ENCODE measurements at regions not wholly inside any gene's neighbourhood (a gene's known extent, or its start where the extent isn't known, plus 50 kb on each side); places are given as distances from the start of the nearest gene placed in this dataset.

DNA sequence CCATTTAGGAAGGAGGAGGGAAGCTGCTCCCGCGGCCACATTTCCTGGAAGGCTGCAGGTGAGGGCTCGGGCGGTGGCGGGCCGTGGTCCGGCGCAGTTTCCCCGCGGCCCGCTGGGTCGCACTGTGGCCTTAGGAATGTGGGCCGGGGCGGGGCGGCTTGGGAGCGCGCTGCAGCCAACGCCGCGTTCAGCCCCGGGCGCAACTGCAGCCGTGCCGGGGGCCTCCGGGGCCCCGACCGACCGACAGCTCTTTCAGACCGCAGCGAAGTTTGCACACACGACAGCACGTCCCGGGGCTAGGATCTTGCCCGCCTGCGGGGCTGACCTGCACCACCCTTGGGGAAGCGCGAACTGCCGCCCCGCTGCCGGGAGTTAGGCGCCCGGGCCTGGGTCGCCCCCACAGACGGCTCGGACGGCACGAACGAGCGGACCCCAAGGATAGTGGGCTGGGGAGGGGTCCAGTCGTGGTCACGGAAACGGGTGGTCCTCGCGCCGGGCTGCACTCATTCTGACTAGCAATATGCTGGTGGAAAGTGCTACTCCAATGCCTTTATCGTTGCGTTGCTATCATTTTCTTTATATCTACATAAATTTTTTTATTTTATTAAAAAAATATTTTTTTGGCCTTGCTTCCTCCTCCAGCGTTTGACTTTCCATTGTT, 69.9 kb upstream of the DLX2 start:
- Histone ChIP-seq H3K4me1 (ENCODE audit: control insufficient read depth in 2 of 2, insufficient read depth in 1 of 2, low read depth in 1 of 2, low read length in 2 of 2) (no peaks in the 10 kb centered on the region), H2BK120ac (ENCODE audit: low read depth, low read length) (no peak overlapping the region), H3K4me2 (ENCODE audit: insufficient read depth, low read length, poor library complexity, severe bottlenecking) (peak overlapping the region; percentile 78), H3K27me3 (ENCODE audit: control insufficient read depth in 3 of 3, insufficient read depth in 3 of 3, low read depth in 1 of 3, low read length in 3 of 3) (peaks cover 0 to 38% (median 2%) of the 10 kb centered on the region in 3 experiments), H3K23ac (ENCODE audit: low read depth, low read length, poor library complexity) (peak overlapping the region; percentile 81), H2BK5ac (ENCODE audit: low read length) (no peak overlapping the region), H2AK5ac (ENCODE audit: low read depth, low read length) (no peak overlapping the region), H3K18ac (ENCODE audit: low read length) (peak overlapping the region; percentile 91), H3K9ac (ENCODE audit: low read depth, low read length, poor library complexity) (peak overlapping the region; percentile 79), H3K36me3 (replicated peaks in 1 of 2; ENCODE audit: control insufficient read depth in 2 of 2, insufficient read depth in 2 of 2, low read length in 2 of 2) (no peaks in the 10 kb centered on the region), H2AFZ (ENCODE audit: low read length) (peak overlapping the region; percentile 94), H2BK15ac (ENCODE audit: low read length) (peak overlapping the region; percentile 86), H4K91ac (ENCODE audit: low read depth, low read length, poor library complexity) (no peak overlapping the region), H3K9me3 (replicated peaks in 1 of 2; ENCODE audit: control insufficient read depth in 2 of 2, insufficient read depth in 1 of 2, low read depth in 1 of 2, low read length in 2 of 2) (no peaks in the 10 kb centered on the region), H3K4ac (ENCODE audit: low read length) (no peak overlapping the region), H3K79me1 (ENCODE audit: low read depth, low read length) (no peaks in the 10 kb centered on the region), H4K8ac (ENCODE audit: low read depth, low read length) (no peak overlapping the region), H3K4me3 (ENCODE audit: low read length in 2 of 2) (peak overlapping the region; percentile 34 to 86), H3K14ac (ENCODE audit: low read length) (peak overlapping the region; percentile 61), H3K27ac (replicated peaks; ENCODE audit: low read length) (no peak overlapping the region), H2BK12ac (ENCODE audit: low read length) (peak overlapping the region; percentile 24)
- no CpG with 5 or more reads among the region's 58 CpGs for WGBS, 2 donors (ENCODE audit: extremely low coverage in 2 of 2, insufficient read length in 2 of 2, insufficient replicate concordance in 1 of 2)
- DNase-seq (ENCODE audit: low spot score) = peak; percentile 61

DNA sequence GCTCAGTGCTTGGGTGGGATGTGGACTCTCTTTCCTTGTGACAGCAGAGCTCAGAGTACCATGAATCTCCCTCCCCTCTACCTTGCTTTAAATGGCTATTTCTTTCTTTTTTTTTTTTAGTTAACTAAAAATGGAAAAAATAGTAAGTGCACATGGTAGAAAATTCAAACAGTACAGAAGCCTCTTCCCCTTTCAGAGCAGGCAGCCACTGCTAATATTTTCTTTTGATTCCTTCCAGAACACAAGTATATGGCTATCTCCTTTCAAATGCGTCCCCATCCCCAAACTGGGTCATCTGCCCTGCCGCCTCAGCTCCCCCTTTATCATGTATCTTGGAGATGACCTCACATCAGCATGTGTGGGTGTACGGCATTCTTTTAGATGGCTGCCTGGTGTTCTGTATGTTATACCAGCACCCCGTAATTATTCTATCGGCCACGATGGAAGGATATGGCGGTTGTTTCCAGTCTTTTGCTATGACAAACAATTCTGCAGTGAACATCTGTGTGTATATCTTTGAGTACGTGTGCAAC, 70.5 kb upstream of the DLX2 start:
- no peaks in the 10 kb centered on the region for H3K4me1 ChIP-seq (ENCODE audit: control insufficient read depth in 2 of 2, insufficient read depth in 1 of 2, low read depth in 1 of 2, low read length in 2 of 2)
- no peak overlapping the region for H2BK120ac ChIP-seq (ENCODE audit: low read depth, low read length)
- no peaks in the 10 kb centered on the region for H3K79me1 ChIP-seq (ENCODE audit: low read depth, low read length)
- no peak overlapping the region for H2BK12ac ChIP-seq (ENCODE audit: low read length)
- no peak overlapping the region for H2BK15ac ChIP-seq (ENCODE audit: low read length)
- no peak overlapping the region for H3K4me3 ChIP-seq (ENCODE audit: low read length in 2 of 2)
- no peak overlapping the region for H2AK5ac ChIP-seq (ENCODE audit: low read depth, low read length)
- WGBS, 2 donors (ENCODE audit: extremely low coverage in 2 of 2, insufficient read length in 2 of 2, insufficient replicate concordance in 1 of 2) = no CpG with 5 or more reads among the region's 8 CpGs
- H3K9ac ChIP-seq (ENCODE audit: low read depth, low read length, poor library complexity) = no peak overlapping the region
- H4K91ac ChIP-seq (ENCODE audit: low read depth, low read length, poor library complexity) = no peak overlapping the region
- H3K14ac ChIP-seq (ENCODE audit: low read length) = no peak overlapping the region
- no peak overlapping the region for H2BK5ac ChIP-seq (ENCODE audit: low read length)
- no peak for DNase-seq (ENCODE audit: low spot score)
- no peaks in the 10 kb centered on the region for H3K36me3 ChIP-seq (replicated peaks in 1 of 2; ENCODE audit: control insufficient read depth in 2 of 2, insufficient read depth in 2 of 2, low read length in 2 of 2)
- peaks cover 0 to 36% (median 2%) of the 10 kb centered on the region in 3 experiments for H3K27me3 ChIP-seq (ENCODE audit: control insufficient read depth in 3 of 3, insufficient read depth in 3 of 3, low read depth in 1 of 3, low read length in 3 of 3)
- H2AFZ ChIP-seq (ENCODE audit: low read length) = no peak overlapping the region
- no peaks in the 10 kb centered on the region for H3K9me3 ChIP-seq (replicated peaks in 1 of 2; ENCODE audit: control insufficient read depth in 2 of 2, insufficient read depth in 1 of 2, low read depth in 1 of 2, low read length in 2 of 2)
- H3K4me2 ChIP-seq (ENCODE audit: insufficient read depth, low read length, poor library complexity, severe bottlenecking) = no peak overlapping the region
- no peak overlapping the region for H3K27ac ChIP-seq (replicated peaks; ENCODE audit: low read length)
- no peak overlapping the region for H3K18ac ChIP-seq (ENCODE audit: low read length)
- no peak overlapping the region for H4K8ac ChIP-seq (ENCODE audit: low read depth, low read length)
- no peak overlapping the region for H3K4ac ChIP-seq (ENCODE audit: low read length)
- no peak overlapping the region for H3K23ac ChIP-seq (ENCODE audit: low read depth, low read length, poor library complexity)

DNA sequence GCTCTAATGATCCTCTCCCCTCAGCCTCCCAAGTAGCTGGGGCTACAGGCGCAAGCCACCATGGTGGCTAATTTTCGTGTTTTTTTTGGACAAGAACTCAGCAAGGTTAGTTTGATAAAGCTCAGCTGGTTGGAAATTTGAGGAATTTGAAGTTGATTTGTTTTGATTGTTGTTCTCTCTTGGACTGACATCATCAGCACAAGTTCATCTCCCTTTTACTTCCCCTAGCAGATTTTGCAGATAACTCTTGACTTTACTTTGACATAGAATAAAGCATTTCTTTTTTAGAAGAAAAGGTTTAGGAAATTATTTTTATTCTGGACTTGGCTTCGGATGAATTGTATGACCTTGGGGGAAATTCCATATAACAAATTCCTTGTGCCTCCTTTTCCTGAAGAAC, 74.9 kb upstream of the DLX2 start:
- no peak overlapping the region for H2AK5ac ChIP-seq (ENCODE audit: low read depth, low read length)
- H3K4ac ChIP-seq (ENCODE audit: low read length) = no peak overlapping the region
- no peak for DNase-seq (ENCODE audit: low spot score)
- no peaks in the 10 kb centered on the region for H3K79me1 ChIP-seq (ENCODE audit: low read depth, low read length)
- peaks cover 0 to 7% of the 10 kb centered on the region in 2 donors for H3K4me1 ChIP-seq (ENCODE audit: control insufficient read depth in 2 of 2, insufficient read depth in 1 of 2, low read depth in 1 of 2, low read length in 2 of 2)
- no peak overlapping the region for H2AFZ ChIP-seq (ENCODE audit: low read length)
- no peak overlapping the region for H3K4me3 ChIP-seq (ENCODE audit: low read length in 2 of 2)
- no peak overlapping the region for H3K4me2 ChIP-seq (ENCODE audit: insufficient read depth, low read length, poor library complexity, severe bottlenecking)
- no peak overlapping the region for H2BK5ac ChIP-seq (ENCODE audit: low read length)
- no peak overlapping the region for H3K18ac ChIP-seq (ENCODE audit: low read length)
- no peaks in the 10 kb centered on the region for H3K36me3 ChIP-seq (replicated peaks in 1 of 2; ENCODE audit: control insufficient read depth in 2 of 2, insufficient read depth in 2 of 2, low read length in 2 of 2)
- WGBS, 2 donors (ENCODE audit: extremely low coverage in 2 of 2, insufficient read length in 2 of 2, insufficient replicate concordance in 1 of 2) = no CpG with 5 or more reads among the region's 3 CpGs
- H3K27me3 ChIP-seq (ENCODE audit: control insufficient read depth in 3 of 3, insufficient read depth in 3 of 3, low read depth in 1 of 3, low read length in 3 of 3) = peaks cover 0 to 20% (median 2%) of the 10 kb centered on the region in 3 experiments
- no peak overlapping the region for H2BK120ac ChIP-seq (ENCODE audit: low read depth, low read length)
- no peaks in the 10 kb centered on the region for H3K9me3 ChIP-seq (replicated peaks in 1 of 2; ENCODE audit: control insufficient read depth in 2 of 2, insufficient read depth in 1 of 2, low read depth in 1 of 2, low read length in 2 of 2)
- no peak overlapping the region for H4K91ac ChIP-seq (ENCODE audit: low read depth, low read length, poor library complexity)
- H3K23ac ChIP-seq (ENCODE audit: low read depth, low read length, poor library complexity) = no peak overlapping the region
- no peak overlapping the region for H2BK15ac ChIP-seq (ENCODE audit: low read length)
- no peak overlapping the region for H2BK12ac ChIP-seq (ENCODE audit: low read length)
- no peak overlapping the region for H3K14ac ChIP-seq (ENCODE audit: low read length)
- no peak overlapping the region for H4K8ac ChIP-seq (ENCODE audit: low read depth, low read length)
- no peak overlapping the region for H3K27ac ChIP-seq (replicated peaks; ENCODE audit: low read length)
- no peak overlapping the region for H3K9ac ChIP-seq (ENCODE audit: low read depth, low read length, poor library complexity)

DNA sequence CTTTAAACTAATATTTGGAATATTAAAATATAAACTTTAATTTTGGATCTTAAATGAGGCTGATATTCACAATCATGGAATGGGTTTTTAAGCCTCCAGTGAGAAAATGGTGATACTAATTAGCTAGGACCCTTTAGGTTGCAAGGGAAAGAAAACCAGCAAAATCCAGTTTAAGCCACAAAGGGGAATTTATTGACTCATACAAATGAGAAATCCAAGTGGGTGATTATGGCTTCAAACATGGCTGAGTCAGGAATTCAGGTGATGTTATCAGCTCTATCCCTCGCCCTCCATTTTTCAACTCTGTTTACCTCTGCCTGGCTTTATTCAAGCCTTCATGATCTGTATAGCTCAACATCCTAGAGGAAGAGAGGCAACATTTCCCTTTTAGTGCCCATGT, 75.3 kb upstream of the DLX2 start:
- H3K14ac ChIP-seq (ENCODE audit: low read length) = no peak overlapping the region
- H2BK5ac ChIP-seq (ENCODE audit: low read length) = no peak overlapping the region
- no peak overlapping the region for H2BK15ac ChIP-seq (ENCODE audit: low read length)
- H3K9ac ChIP-seq (ENCODE audit: low read depth, low read length, poor library complexity) = no peak overlapping the region
- no peaks in the 10 kb centered on the region for H3K79me1 ChIP-seq (ENCODE audit: low read depth, low read length)
- no peak overlapping the region for H3K4me2 ChIP-seq (ENCODE audit: insufficient read depth, low read length, poor library complexity, severe bottlenecking)
- DNase-seq (ENCODE audit: low spot score) = no peak
- H2AK5ac ChIP-seq (ENCODE audit: low read depth, low read length) = no peak overlapping the region
- H4K91ac ChIP-seq (ENCODE audit: low read depth, low read length, poor library complexity) = no peak overlapping the region
- no peak overlapping the region for H4K8ac ChIP-seq (ENCODE audit: low read depth, low read length)
- no peak overlapping the region for H3K23ac ChIP-seq (ENCODE audit: low read depth, low read length, poor library complexity)
- H3K9me3 ChIP-seq (replicated peaks in 1 of 2; ENCODE audit: control insufficient read depth in 2 of 2, insufficient read depth in 1 of 2, low read depth in 1 of 2, low read length in 2 of 2) = no peaks in the 10 kb centered on the region
- H3K27ac ChIP-seq (replicated peaks; ENCODE audit: low read length) = no peak overlapping the region
- WGBS, 2 donors (ENCODE audit: extremely low coverage in 2 of 2, insufficient read length in 2 of 2, insufficient replicate concordance in 1 of 2) = no CpG with 5 or more reads among the region's 1 CpG
- no peak overlapping the region for H3K4ac ChIP-seq (ENCODE audit: low read length)
- H2BK120ac ChIP-seq (ENCODE audit: low read depth, low read length) = no peak overlapping the region
- peaks cover 0 to 17% (median 2%) of the 10 kb centered on the region in 3 experiments for H3K27me3 ChIP-seq (ENCODE audit: control insufficient read depth in 3 of 3, insufficient read depth in 3 of 3, low read depth in 1 of 3, low read length in 3 of 3)
- peaks cover 0 to 7% of the 10 kb centered on the region in 2 donors for H3K4me1 ChIP-seq (ENCODE audit: control insufficient read depth in 2 of 2, insufficient read depth in 1 of 2, low read depth in 1 of 2, low read length in 2 of 2)
- no peak overlapping the region for H3K4me3 ChIP-seq (ENCODE audit: low read length in 2 of 2)
- no peak overlapping the region for H2BK12ac ChIP-seq (ENCODE audit: low read length)
- no peaks in the 10 kb centered on the region for H3K36me3 ChIP-seq (replicated peaks in 1 of 2; ENCODE audit: control insufficient read depth in 2 of 2, insufficient read depth in 2 of 2, low read length in 2 of 2)
- no peak overlapping the region for H2AFZ ChIP-seq (ENCODE audit: low read length)
- no peak overlapping the region for H3K18ac ChIP-seq (ENCODE audit: low read length)
